ENCODE measurements at regions not wholly inside any gene's neighbourhood (a gene's known extent, or its start where the extent isn't known, plus 50 kb on each side); places are given as distances from the start of the nearest gene placed in this dataset.
A peak's percentile ranks its signal among the peaks of the same experiment; 100 is the strongest.

- WGBS, result 95% methylated on average over 6 of the region's 6 CpGs
- no peak for DNase-seq (ENCODE audit: low spot score in 2 of 2)
- Histone ChIP-seq H3K27ac (no peak overlapping the region), H3K27me3 (no peaks in the 10 kb centered on the region), H3K9me3 (no peaks in the 10 kb centered on the region), H3K4me1 (no peaks in the 10 kb centered on the region), H3K36me3 (no peaks in the 10 kb centered on the region), H3K4me3 (no peak overlapping the region)
- TF ChIP-seq POLR2A (IDR thresholded peaks at IDR 0.05) (no peak), CTCF (IDR thresholded peaks at IDR 0.05) (no peak), POLR2AphosphoS5 (IDR thresholded peaks at IDR 0.05) (no peak), EP300 (IDR thresholded peaks at IDR 0.05) (no peak)
These were observed 134.7 kb upstream of the SPDL1 start for GRCh38 chr5:169448826-169449225.

GRCh38 chr5:169445191-169445590, 138.4 kb upstream of the SPDL1 start:
- Histone ChIP-seq H3K4me3 (no peak overlapping the region), H3K4me1 (no peaks in the 10 kb centered on the region), H3K27me3 (no peaks in the 10 kb centered on the region), H3K36me3 (no peaks in the 10 kb centered on the region), H3K27ac (no peak overlapping the region), H3K9me3 (no peaks in the 10 kb centered on the region)
- no peak for TF ChIP-seq POLR2AphosphoS5 (IDR thresholded peaks at IDR 0.05)
- no peak for TF ChIP-seq EP300 (IDR thresholded peaks at IDR 0.05)
- no peak for TF ChIP-seq CTCF (IDR thresholded peaks at IDR 0.05)
- TF ChIP-seq POLR2A (IDR thresholded peaks at IDR 0.05), result no peak
- WGBS, result 85% methylated on average over 1 of the region's 2 CpGs
- no peak for DNase-seq (ENCODE audit: low spot score in 2 of 2)

- Histone ChIP-seq H3K36me3 (no peaks in the 10 kb centered on the region), H3K4me1 (peaks cover 2% of the 10 kb centered on the region), H3K27ac (peak overlapping the region; percentile 9), H3K27me3 (no peaks in the 10 kb centered on the region), H3K4me3 (no peak overlapping the region), H3K9me3 (no peaks in the 10 kb centered on the region)
- no peak for DNase-seq (ENCODE audit: low spot score in 2 of 2)
- 73% methylated on average over 9 of the region's 9 CpGs for WGBS
- TF ChIP-seq POLR2A (IDR thresholded peaks at IDR 0.05), result no peak
- TF ChIP-seq EP300 (IDR thresholded peaks at IDR 0.05), result no peak
- no peak for TF ChIP-seq CTCF (IDR thresholded peaks at IDR 0.05)
- TF ChIP-seq POLR2AphosphoS5 (IDR thresholded peaks at IDR 0.05), result no peak
These were observed 140.4 kb upstream of the SPDL1 start for GRCh38 chr5:169442913-169443784.

GRCh38 chr5:169442403-169442874, 141.1 kb upstream of the SPDL1 start:
- DNase-seq (ENCODE audit: low spot score in 2 of 2), result no peak
- Histone ChIP-seq H3K27me3 (no peaks in the 10 kb centered on the region), H3K4me1 (peaks cover 2% of the 10 kb centered on the region), H3K27ac (peak overlapping the region; percentile 37), H3K9me3 (no peaks in the 10 kb centered on the region), H3K36me3 (no peaks in the 10 kb centered on the region), H3K4me3 (no peak overlapping the region)
- TF ChIP-seq EP300 (IDR thresholded peaks at IDR 0.05) (no peak), CTCF (IDR thresholded peaks at IDR 0.05) (no peak), POLR2A (IDR thresholded peaks at IDR 0.05) (no peak), POLR2AphosphoS5 (IDR thresholded peaks at IDR 0.05) (no peak)
- WGBS, result 43% methylated on average over 2 of the region's 2 CpGs

- Histone ChIP-seq H3K36me3 (no peaks in the 10 kb centered on the region), H3K4me1 (peaks cover 7% of the 10 kb centered on the region), H3K27ac (no peak overlapping the region), H3K4me3 (no peak overlapping the region), H3K27me3 (no peaks in the 10 kb centered on the region), H3K9me3 (no peaks in the 10 kb centered on the region)
- DNase-seq (ENCODE audit: low spot score in 2 of 2), result no peak
- WGBS, result 57% methylated on average over 3 of the region's 3 CpGs
- no peak for TF ChIP-seq CTCF (IDR thresholded peaks at IDR 0.05)
- TF ChIP-seq POLR2A (IDR thresholded peaks at IDR 0.05), result no peak
- TF ChIP-seq EP300 (IDR thresholded peaks at IDR 0.05), result no peak
- TF ChIP-seq POLR2AphosphoS5 (IDR thresholded peaks at IDR 0.05), result no peak
These were observed 139.3 kb upstream of the SLIT3 start for GRCh38 chr5:169440107-169440705.
